Keratinocyte (primary cell): ENCODE measurements at regions not wholly inside any gene's neighbourhood (a gene's known extent, or its start where the extent isn't known, plus 50 kb on each side); places are given as distances from the start of the nearest gene placed in this dataset.

ENCODE experiments used
- DNase-seq: peaks from one replicate; pipeline ENCODE4 v3.0.0-alpha.2; 2011; ENCODE audit warnings: low read depth, missing footprints, low spot score
- FAIRE-seq: peaks from 2 replicates; lab custom pipeline; 2011; peaks lifted over from hg19 to GRCh38; lab: Jason Lieb, UNC
- H2AFZ ChIP-seq: 2 replicates; pipeline ENCODE4 v1.6.0; 2012; ENCODE audit warnings: low read length, control low read depth, inconsistent platforms; ENCODE audit not compliant: control insufficient read depth
- H3K27ac ChIP-seq: 2 replicates; pipeline ENCODE4 v1.5.1; 2011; ENCODE audit warnings: low read length; ENCODE audit not compliant: control insufficient read depth, insufficient read depth
- H3K27me3 ChIP-seq: 3 replicates; pipeline ENCODE4 v1.6.0; 2011; ENCODE audit warnings: low read length; ENCODE audit not compliant: control insufficient read depth, insufficient read depth; ENCODE audit errors: extremely low read depth
- H3K36me3 ChIP-seq, 2 experiments: 2 replicates in 1 of 2; 3 replicates in 1 of 2; pipeline ENCODE4 v1.5.1; 2011; ENCODE audit warnings: low read length in 2 of 2, mild to moderate bottlenecking in 1 of 2; ENCODE audit not compliant: control insufficient read depth in 2 of 2, insufficient read depth in 2 of 2; ENCODE audit errors: extremely low read depth in 1 of 2
- H3K4me1 ChIP-seq: 3 replicates; pipeline ENCODE4 v1.5.1; 2011; ENCODE audit warnings: low read length; ENCODE audit not compliant: control insufficient read depth, insufficient read depth; ENCODE audit errors: extremely low read depth
- H3K4me2 ChIP-seq: 3 replicates; pipeline ENCODE4 v1.6.0; 2011; ENCODE audit warnings: low read depth, low read length; ENCODE audit not compliant: control insufficient read depth, insufficient read depth; ENCODE audit errors: extremely low read depth
- H3K4me3 ChIP-seq, 3 experiments: fragments of 200-600 bp in 1 of 3; sonication (generic) in 1 of 3; 2 replicates in 2 of 3; 3 replicates in 1 of 3; pipeline ENCODE4 v1.5.1; 2011 to 2016; ENCODE audit warnings: low read length in 3 of 3, mild to moderate bottlenecking in 3 of 3, control low read depth in 2 of 3, inconsistent platforms in 1 of 3, low read depth in 1 of 3, mixed read lengths in 1 of 3, mixed run types in 1 of 3, moderate library complexity in 1 of 3; ENCODE audit not compliant: control insufficient read depth in 2 of 3, insufficient read depth in 2 of 3; ENCODE audit errors: extremely low read depth in 1 of 3
- H3K79me2 ChIP-seq: 2 replicates; pipeline ENCODE4 v1.6.0; 2012; ENCODE audit warnings: low read length; ENCODE audit not compliant: control insufficient read depth, insufficient read depth
- H3K9ac ChIP-seq: 3 replicates; pipeline ENCODE4 v1.6.0; 2011; ENCODE audit warnings: low read length; ENCODE audit not compliant: control insufficient read depth, insufficient read depth; ENCODE audit errors: extremely low read depth
- H3K9me1 ChIP-seq: 3 replicates; pipeline ENCODE4 v1.6.0; 2011; ENCODE audit warnings: low read length; ENCODE audit not compliant: control insufficient read depth, insufficient read depth; ENCODE audit errors: extremely low read depth
- H3K9me3 ChIP-seq: 2 replicates; pipeline ENCODE4 v1.5.1; 2012; ENCODE audit warnings: low read depth, low read length; ENCODE audit not compliant: control insufficient read depth
- H4K20me1 ChIP-seq: 3 replicates; pipeline ENCODE4 v1.6.0; 2011; ENCODE audit warnings: low read length; ENCODE audit not compliant: control insufficient read depth, insufficient read depth; ENCODE audit errors: extremely low read depth
- CTCF ChIP-seq, 3 experiments: IDR thresholded peaks in 1 of 3; conservative IDR thresholded peaks in 1 of 3; optimal IDR thresholded peaks in 1 of 3; 2 replicates in 2 of 3; 3 replicates in 1 of 3; pipeline versions ENCODE3 to v1.5.1; 2011; ENCODE audit warnings: low read length in 3 of 3, mild to moderate bottlenecking in 3 of 3, moderate library complexity in 2 of 3, control low read depth in 1 of 3, inconsistent platforms in 1 of 3; ENCODE audit not compliant: insufficient read depth in 2 of 3; ENCODE audit errors: extremely low read depth in 1 of 3
- EZH2 ChIP-seq: IDR thresholded peaks from one replicate; pipeline ENCODE4 v1.6.1; 2012; ENCODE audit warnings: inconsistent platforms, mild to moderate bottlenecking, low read length, moderate library complexity
- dilution Hi-C: fragments of 300-500 bp; cut with MboI; formaldehyde crosslinking; loops from one replicate; pipeline ENCODE4 v1.7.0; 2020; ENCODE audit warnings: low sequenced_read_pairs; ENCODE audit not compliant: extremely low pct_ligation_motif_present

GRCh38 chr2:62558743-62559142, 52.7 kb upstream of the TMEM17 start:
- no peak overlapping the region for H3K9ac ChIP-seq
- FAIRE-seq: no peak
- no peak overlapping the region for H3K4me3 ChIP-seq
- H3K4me2 ChIP-seq: no peak overlapping the region
- TF ChIP-seq EZH2: no peak
- TF ChIP-seq CTCF (optimal IDR thresholded peaks at IDR 0.05 in 1 of 3, IDR thresholded peaks at IDR 0.05 in 1 of 3, conservative IDR thresholded peaks at IDR 0.05 in 1 of 3; ENCODE audit: extremely low read depth in 1 of 3, insufficient read depth in 2 of 3, low read length in 3 of 3): no peak
- no peaks in the 10 kb centered on the region for H3K79me2 ChIP-seq
- no peak overlapping the region for H3K27ac ChIP-seq
- H2AFZ ChIP-seq: no peak overlapping the region
- no peak for DNase-seq
- H3K27me3 ChIP-seq: no peaks in the 10 kb centered on the region
- no peaks in the 10 kb centered on the region for H3K9me3 ChIP-seq
- dilution Hi-C loops: no loop called here
- no peaks in the 10 kb centered on the region for H3K9me1 ChIP-seq
- H4K20me1 ChIP-seq: no peaks in the 10 kb centered on the region
- no peaks in the 10 kb centered on the region for H3K4me1 ChIP-seq
- H3K36me3 ChIP-seq: no peaks in the 10 kb centered on the region

GRCh38 chr2:62556086-62556485, 50.1 kb upstream of the TMEM17 start:
- no peak for DNase-seq
- Histone ChIP-seq H3K4me1 (no peaks in the 10 kb centered on the region), H3K9ac (no peak overlapping the region), H3K9me1 (no peaks in the 10 kb centered on the region), H2AFZ (no peak overlapping the region), H3K9me3 (no peaks in the 10 kb centered on the region), H3K27me3 (no peaks in the 10 kb centered on the region), H4K20me1 (no peaks in the 10 kb centered on the region), H3K4me2 (no peak overlapping the region), H3K36me3 (no peaks in the 10 kb centered on the region), H3K79me2 (no peaks in the 10 kb centered on the region), H3K27ac (no peak overlapping the region), H3K4me3 (no peak overlapping the region)
- dilution Hi-C loops: no loop called here
- TF ChIP-seq EZH2: no peak
- TF ChIP-seq CTCF (optimal IDR thresholded peaks at IDR 0.05 in 1 of 3, IDR thresholded peaks at IDR 0.05 in 1 of 3, conservative IDR thresholded peaks at IDR 0.05 in 1 of 3; ENCODE audit: extremely low read depth in 1 of 3, insufficient read depth in 2 of 3, low read length in 3 of 3): no peak
- FAIRE-seq: no peak
